ENCODE measurements at regions not wholly inside any gene's neighbourhood (a gene's known extent, or its start where the extent isn't known, plus 50 kb on each side); places are given as distances from the start of the nearest gene placed in this dataset.

DNA sequence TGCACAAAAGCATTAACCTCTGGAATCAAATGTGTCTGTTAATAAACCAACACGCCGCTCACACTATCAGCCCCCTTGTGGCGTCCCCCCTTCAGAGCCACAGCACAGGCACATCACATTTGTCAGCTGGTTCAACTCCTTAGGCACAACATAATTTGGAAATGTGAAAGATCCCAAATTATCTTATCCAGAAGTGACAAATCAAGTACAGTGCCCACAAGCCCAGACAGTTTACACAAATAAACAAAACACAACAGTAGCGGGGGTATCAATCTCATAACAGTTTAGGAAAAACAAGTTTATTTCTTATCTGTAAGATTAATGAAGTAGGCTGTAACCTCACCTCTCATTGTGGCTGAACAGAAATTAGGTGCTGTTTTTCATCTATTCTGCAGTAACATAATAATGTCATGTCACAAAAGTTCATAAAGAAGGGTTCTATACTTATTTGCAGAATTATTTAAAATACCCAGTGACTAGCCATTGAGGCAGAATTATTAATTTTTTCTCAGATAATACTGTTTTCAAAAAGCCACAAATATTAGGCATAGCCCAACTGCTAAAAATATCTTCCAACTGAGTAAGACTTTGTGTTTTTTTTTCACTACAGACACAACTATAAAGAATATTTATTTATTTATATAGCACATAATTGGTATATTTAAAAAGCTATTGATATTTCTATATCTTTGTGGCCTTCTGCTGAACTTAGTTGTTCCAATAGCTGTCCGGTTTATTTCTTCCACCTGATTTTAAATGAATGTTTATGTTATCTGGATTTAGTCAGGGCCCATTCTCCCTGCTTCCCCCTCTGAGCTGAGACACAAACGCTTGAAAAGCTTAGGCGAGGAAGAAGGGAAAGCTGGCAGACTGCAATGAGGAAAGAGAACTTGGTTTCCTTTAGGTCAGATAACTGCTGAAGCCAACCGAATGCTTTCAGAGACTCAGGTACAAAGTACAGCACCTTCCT lies 214.7 kb downstream of the QDPR start:
- DNase-seq (ENCODE audit: low read depth in 2 of 2), result no peak

DNA sequence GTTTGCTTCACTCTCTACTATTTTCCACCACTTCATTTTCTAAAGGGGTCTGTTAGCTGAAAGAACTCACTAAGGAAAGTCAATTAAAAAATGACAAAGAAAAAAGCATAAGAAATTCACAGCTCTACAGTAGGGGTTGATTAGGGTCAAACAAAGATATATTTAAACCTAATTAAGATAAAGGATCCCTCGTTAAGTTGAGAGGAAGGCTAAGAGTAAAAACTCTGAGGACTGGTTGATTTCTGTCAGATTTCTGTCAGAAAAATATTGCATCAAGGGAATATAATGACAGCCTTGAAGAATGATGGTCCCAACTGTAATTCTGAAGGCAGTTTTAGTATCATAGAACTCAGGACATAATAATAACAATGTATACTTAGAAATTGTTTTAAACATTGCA lies 218.0 kb downstream of the QDPR start:
- no peak for DNase-seq (ENCODE audit: low read depth in 2 of 2)

DNA sequence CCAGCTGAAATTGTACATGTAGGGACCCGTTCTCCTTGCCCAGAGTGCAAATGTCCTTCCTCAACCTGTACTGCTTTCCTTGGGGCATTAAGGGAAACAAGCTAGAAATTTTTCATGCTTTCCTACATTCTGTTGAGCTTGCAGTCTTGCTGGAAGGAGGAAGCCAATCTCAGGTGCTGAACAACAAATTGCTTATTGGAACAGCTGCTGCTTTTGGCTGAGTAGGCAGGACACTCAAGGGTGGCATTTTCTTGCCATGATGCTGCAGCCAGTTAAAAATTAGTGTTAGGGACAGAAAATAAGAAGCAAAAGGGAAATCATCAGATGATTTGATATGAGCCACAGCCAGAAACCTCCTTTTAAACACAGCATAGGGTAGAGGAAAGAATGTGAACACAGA lies 223.7 kb downstream of the QDPR start:
- DNase-seq (ENCODE audit: low read depth in 2 of 2), result no peak

DNA sequence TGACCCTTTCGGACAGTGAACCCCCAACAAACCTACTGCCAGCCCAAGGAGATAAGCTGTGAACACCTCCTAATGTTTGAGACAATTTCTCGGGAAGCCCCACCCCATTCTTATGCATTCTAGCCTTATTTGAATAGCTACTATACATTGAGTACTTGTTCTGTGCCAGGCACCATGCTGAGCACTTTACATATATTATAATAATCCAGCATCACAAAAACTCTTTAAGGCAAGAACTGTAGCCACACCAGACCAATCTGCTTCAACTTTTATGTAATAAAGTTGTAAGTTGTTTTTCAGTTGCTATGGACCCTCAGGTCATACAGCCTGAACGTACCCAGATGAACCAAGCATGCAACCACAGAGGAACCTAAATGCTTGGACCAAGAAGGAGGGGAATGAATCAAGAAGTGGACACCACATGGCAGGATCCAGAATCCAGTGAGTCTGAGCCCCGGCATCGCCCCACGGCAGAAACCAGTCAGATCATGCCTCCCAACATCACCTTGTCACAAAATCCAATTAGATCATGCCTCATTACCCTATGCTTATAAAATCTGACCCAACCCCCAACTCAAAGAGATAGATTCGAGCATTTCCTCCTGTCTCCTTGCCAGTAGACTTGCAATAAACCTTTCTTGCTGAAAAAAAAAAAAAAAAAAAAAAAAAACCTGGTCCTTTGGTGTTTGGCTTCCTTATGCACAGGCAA lies 225.0 kb downstream of the QDPR start:
- no peak for DNase-seq (ENCODE audit: low read depth in 2 of 2)

DNA sequence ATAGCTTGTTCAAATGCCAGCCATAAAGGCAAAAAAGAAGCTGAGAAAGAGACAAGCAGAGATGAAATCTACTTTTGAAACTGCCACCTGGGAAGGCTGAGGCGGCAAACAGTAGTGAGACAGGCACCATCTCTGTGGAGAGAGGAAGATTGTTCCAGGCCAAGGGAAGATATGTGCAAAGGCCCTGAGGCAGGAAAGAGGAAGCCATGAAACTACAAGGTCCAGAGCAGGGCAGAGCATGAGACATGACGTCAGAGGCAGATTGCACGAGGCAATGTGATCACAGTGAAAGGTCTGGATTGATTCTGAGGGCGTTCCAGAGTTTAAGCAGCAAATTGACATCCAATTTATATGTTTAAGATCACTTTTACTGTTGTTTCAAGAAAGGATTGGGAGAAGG lies 226.1 kb downstream of the QDPR start:
- no peak for DNase-seq (ENCODE audit: low read depth in 2 of 2)

DNA sequence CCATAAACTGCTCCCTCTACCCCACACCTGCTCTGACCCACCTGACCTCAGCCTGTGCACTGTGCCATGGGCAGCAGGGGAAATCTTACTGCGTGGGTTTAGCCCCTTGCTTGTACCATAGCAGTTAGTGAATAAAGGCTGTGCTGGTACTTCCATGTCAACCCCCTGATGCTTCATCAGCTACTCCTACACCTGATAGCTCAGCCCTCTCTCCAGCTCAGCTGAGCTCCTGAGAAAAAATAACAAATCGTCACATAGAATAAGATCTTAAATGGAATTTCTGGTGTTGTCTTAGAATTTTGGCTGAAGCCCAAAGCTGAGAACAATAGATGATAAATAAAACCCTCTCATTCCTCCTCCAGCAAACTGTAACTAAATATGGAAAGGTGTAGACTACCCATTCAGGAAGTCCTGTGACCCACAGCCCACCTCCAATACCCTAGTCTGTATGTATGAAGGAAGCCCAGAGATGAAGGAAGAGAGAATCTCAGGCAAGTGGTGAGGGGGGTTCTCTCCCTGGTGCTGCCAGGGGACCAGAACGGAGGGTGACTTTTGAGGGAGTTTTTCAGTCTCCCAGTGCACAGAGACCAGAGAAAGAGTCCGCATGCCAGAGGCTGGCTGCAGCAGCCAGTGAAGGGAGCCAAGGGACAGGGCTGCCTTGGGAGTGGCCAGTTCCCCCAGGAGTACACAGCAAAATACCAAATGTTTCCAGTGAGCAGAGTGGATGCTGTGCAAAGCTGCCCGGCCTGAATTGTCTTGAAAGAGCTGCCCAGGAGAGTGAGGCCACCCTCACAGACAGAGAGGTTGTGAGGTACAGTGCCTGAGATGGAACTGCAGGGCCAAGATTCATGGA lies 227.3 kb downstream of the QDPR start:
- no peak for DNase-seq (ENCODE audit: low read depth in 2 of 2)

DNA sequence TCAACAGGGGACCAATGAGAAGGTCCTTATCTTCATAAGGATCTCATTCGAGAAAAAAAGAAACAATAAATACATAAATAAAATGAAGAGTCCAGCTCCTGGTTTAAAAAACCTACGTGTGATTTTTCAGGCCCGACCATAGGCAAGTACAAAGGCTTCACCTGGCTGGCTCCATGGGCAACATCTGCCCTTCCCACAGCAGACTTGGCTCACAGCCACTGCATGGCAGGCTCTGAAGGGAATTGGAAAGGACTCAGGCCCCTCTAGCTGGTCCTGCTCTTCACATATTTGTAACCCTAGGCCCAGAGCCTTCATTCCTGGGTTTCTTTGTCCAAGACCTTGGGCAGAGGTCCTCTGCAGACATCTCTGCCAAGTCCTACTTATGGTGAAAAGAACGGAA lies 228.1 kb downstream of the QDPR start:
- no peak for DNase-seq (ENCODE audit: low read depth in 2 of 2)

DNA sequence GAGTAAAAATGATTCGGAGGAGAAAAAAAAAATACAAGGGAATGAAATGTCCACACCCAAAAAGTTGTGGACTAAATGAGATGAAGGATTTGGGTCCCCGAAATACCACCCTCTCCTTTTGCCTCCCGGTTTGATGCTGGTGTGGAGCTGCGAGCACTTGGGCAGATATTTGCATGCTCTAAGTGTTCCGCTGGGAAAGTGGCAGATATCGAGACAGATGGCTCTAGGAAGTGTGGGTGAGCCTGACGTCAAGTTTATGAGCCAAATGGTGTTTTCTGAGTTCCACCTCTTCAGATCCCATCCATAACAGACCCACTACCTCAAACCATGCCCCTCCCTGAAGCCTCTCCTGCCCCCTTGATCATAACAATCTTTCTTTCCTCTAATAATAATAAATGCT lies 228.6 kb downstream of the QDPR start:
- DNase-seq (ENCODE audit: low read depth in 2 of 2), result no peak

DNA sequence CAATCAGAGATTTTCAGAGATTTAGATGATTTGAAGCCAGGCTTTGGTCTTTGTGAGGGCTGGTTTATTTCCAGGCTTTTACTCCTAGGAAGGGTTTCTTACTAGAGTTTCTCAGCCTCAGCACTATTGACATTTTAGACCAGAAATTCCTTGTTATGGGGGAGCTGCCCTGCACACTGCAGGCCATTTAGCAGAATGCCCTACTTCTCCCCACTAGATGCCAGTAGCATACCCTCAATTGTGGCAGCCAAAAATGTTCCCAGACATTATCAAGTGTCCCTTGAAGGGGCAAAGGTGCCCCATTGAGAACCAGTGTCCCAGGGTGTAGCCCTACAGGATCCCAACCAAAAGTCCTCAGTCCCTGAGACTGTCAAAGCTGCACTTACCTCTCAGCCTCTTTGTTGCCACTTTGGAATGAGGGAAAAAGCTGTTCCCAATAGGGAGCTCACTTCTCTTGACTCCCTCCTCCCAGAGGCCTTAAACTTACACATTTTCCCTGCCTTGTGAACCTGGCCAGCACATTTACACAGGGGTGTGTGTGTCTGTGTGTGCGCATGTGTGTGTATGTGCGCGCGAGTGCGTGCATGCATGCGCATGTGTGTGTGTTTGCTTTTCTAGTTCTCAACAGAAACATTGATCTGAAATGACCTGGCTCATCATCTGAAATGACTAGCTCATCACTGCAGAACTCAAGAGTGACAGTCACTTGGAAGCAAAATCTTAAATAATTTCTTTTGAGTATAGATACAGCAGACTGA lies 231.4 kb downstream of the QDPR start:
- DNase-seq (ENCODE audit: low read depth in 2 of 2), result no peak

DNA sequence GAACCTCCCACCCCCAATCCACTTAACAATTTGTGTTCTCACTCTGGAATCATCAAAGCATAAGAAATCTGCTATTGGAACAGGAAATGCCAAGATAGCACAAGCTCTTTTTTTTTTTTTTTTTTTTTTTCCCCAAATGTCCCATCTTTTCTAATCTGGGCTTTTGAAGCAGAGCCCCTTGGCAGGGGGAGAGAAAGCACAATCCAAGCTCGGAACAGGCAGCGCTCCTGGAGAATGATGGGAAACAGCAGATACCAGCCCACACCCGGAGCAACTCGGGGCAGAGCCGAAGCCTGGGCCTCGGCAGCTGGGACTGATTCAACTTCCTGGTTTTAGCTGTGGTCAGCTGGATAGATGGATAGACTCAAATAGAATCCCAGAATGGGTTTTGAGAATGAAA lies 235.1 kb downstream of the QDPR start:
- no peak for DNase-seq (ENCODE audit: low read depth in 2 of 2)

DNA sequence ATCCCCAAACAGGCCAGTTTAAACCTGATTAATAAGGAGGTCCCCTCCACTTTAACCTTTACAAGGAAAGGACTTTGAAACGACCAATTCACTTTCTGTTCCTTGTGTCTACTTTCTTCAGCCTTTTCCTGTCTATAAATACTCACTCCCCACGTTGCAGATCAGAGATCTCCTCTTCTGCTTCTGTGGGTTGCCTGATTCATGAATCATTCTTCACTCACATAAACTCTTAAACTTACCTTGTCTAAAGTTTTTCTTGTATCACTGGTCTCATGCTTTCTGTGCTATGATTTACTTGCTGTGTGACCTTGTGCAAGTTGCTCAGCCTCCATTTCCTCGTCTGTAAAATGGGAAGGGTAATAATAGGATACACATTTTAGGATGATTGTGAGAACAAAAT lies 236.1 kb downstream of the QDPR start:
- DNase-seq (ENCODE audit: low read depth in 2 of 2), result no peak

DNA sequence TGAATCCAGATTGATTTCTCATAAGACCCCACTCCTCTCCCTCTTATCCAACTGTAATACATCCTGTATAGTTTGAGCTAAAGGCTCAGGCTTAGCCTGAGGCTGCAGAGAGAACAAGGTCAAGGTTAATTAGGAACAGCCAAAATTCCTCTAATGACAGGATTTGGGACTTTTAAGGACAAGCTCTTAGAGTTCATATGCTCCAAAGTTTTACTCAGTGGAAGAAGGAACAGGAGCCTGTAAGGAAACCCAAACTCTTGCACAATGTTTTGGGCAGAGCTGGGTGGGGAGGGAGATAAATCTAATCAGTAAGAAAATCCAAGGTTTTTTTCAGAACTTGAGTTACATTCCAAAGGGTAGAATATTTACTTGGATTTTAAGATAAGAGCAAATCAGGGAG lies 238.8 kb downstream of the QDPR start:
- no peak for DNase-seq (ENCODE audit: low read depth in 2 of 2)

DNA sequence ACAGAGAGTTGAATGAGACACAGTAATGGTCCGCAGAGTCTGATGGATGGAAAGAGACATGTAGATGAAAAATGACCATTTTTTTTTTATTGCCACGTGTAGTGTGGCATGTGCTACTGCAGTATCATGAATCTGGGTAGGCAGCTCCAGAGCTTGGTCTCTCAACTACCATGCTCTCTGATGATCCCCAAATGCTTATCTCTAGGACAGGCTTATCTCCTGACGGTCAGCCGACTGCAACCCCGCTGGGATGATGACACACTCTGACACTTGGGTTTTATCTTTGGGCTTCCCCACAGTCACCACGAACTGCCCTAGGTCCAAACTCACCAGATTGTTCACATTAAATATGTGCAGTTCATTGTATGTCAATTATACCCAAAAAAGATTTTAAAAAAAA lies 239.7 kb downstream of the QDPR start:
- no peak for DNase-seq (ENCODE audit: low read depth in 2 of 2)

DNA sequence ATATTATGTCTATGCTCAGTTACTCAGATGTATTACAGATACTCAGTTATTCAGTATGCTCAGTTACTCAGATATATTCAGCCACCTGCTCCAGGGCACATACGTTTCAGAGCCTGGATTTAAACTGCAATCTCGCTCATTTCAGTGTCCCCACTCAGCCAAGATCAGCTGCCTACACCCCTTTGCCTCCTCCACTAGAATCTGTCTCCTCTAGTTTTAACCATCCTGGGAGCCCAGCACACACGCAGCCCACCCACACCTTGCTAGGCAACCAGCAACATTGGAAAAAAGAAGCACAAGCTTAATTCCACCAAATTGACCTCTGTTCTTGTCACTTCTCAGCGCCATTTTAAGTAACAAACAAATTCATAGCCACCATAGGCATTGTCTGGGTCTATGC lies 246.2 kb downstream of the QDPR start:
- DNase-seq (ENCODE audit: low read depth in 2 of 2), result no peak

DNA sequence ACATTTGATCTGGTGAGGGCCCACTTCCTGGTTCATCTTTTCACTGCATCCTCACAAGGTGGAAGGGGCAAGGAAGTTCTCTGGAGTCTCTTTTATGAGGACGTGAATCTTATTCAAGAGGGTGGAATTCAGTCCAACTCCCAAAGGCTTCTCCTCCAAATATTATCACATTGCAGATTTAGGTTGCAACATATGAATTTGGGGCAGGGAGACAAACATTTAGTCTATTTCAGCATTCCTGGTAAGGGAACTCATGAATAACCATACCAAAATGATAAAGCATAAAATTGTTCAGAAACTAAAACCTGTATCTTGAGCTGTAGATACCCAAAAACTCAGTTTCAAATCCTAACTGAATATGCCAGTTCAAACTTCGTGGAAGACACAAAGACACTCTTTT lies 246.8 kb downstream of the QDPR start:
- DNase-seq (ENCODE audit: low read depth in 2 of 2), result no peak

DNA sequence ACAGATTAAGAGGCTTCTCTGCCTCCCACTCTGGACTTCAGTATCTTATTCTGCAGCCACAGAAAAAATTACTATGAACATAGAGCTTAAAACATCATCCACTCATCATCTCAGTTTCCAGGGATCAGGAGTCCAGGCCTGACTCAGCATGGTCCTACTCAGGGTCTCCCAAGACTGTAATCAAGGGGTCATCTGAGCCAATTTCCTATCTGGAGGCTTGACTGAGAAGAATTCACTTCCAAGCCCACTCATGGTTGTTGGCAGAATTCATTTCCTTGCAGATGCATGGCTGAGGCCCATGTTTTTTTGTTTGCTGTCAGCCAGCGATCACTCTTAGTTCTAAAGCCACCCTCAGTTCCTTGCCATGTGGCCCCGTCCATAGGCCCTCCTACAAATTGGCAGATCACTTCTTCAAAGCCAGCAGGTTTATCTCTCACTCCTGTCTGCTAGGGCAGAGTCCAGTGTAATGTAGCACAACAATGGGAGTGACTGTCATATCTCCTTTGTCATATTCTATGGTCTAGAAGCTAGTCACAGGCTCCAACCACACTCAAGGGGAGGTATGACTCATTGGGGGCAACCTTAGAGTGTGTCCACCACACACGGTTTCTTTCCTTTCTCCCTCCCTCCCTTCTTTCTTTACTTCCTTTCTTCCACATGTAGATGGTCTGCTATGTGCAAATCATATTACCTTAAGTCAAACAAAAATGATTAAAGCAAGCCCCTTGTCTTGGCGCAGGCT lies 251.6 kb downstream of the QDPR start:
- DNase-seq (ENCODE audit: low read depth in 2 of 2), result no peak

DNA sequence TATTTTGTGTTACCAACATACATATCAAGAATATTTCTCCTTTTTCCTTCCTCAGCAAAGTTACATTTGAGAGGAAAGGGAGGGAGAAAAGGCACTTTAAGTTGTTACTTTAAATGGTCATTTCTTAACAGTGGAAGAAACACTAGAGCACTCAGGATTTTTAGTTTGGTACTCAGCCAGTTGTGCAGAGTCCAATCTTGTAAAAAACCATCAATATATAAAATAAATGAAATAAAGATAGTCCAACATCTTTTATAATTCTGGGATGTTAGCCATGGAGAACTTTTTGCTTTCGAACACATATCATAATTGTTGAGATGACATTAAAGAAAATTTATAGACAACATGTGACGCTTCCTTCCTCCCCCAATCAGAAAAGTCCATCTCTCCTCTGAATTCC lies 253.8 kb downstream of the QDPR start:
- no peak for DNase-seq (ENCODE audit: low read depth in 2 of 2)

DNA sequence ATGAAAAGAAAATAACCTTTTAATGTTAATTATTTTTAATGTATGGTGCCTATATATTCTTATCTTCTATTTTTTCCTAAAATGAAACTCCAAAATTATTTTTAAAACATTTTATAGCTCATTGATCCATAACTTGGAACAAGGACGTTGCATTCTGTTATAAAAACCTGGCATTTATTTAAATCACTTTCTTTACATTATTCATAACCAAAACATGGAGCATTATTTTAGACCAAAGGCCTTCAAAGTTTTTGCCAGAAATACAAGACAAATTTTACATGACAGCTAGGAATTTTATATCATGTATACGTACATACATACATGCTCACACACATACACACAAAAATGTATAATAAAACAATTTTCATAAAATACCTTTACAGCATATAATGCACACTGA lies 259.8 kb downstream of the QDPR start:
- no peak for DNase-seq (ENCODE audit: low read depth in 2 of 2)

DNA sequence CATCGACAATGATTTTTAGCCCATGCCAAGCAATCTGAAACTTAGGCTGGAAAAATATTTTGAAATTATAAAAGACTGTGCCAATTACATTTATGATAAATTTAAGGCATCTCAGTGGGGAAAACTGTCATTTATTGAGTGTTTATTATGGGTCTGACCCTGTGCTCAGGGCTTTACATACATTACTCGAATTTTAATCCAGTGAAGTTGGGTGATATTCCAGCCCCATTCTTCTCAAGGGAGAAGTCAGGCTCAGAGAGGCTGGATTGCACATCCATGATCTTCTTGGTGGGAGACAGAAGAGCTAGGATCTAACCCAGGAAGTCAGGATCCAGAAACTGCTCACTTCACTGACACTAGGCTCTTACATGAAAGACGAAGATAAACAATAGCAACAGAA lies 260.8 kb downstream of the QDPR start:
- no peak for DNase-seq (ENCODE audit: low read depth in 2 of 2)

DNA sequence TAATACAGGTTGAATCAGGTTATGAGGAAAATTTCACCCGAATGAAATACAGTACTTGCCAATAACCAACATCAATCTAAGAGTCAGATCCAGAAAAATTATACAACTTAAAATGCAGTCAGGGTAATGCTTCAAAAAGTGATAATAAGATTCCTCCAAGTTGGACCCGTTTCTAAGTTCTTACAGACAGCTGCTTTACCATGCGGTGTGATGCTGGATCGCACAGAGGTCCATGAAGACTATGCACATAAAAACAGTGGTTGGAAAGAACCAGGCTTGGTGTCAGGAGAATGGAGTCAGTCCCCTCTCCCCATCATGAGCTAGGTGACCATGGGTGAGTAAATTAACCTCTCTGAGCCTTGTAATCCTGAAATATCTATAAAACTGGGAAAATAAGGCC lies 261.3 kb downstream of the QDPR start:
- DNase-seq (ENCODE audit: low read depth in 2 of 2), result no peak

DNA sequence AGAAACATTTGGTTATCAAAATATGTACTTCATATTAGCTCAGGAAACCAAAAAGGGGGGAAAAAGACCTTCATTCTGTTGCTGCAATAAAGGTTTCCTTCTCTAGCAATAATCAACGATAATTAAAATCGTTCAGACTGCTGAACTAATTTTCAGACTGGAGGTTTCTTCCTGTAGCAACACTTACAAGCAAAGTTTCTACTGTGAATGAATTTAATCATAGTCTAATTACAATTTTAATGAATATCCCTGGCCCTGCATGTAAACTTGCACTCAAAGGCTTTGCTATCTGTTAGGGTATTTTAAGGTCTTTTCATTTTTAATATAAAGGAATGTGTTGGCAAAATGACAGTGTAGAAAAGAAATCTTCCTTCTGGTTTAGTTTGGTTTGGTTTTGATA lies 265.2 kb downstream of the QDPR start:
- DNase-seq (ENCODE audit: low read depth in 2 of 2), result no peak

All from stimulated activated CD4-positive, alpha-beta T cell treated with anti-CD3 and anti-CD28 coated beads, Interleukin-4, amount 100 ng/mL, for 48 hours (primary cell).